Activated B cell treated with CpG ODN at 0.5 μM for 24 hours (primary cell): ENCODE measurements at regions not wholly inside any gene's neighbourhood (a gene's known extent, or its start where the extent isn't known, plus 50 kb on each side); places are given as distances from the start of the nearest gene placed in this dataset.

Source experiments
- ATAC-seq: fragments of 200-7000 bp; cut with Tn5 transposase; one replicate; pipeline ENCODE4 v1.10.0; 2021; ENCODE audit warnings: low read depth, mild to moderate bottlenecking, moderate library complexity
- CTCF ChIA-PET: fragments of 350-600 bp; sonication (Branson Sonifier 250); formaldehyde crosslinking; loops from one replicate; lab custom pipeline; 2021; ENCODE audit warnings: antibody characterized with exemption; lab: Charles Lee
- POLR2A ChIA-PET: fragments of 350-600 bp; sonication (Branson Sonifier 250); formaldehyde crosslinking; loops from one replicate; lab custom pipeline; 2021; ENCODE audit warnings: antibody characterized with exemption; lab: Charles Lee
- DNase-seq: peaks from one replicate; pipeline ENCODE4 v3.0.0; 2022
- H3K27ac Mint-ChIP-seq: one replicate; pipeline ENCODE4 v1.8.0; 2020; ENCODE audit warnings: mixed read lengths
- H3K27me3 Mint-ChIP-seq: one replicate; pipeline ENCODE4 v1.8.0; 2021; ENCODE audit warnings: mixed read lengths
- H3K36me3 Mint-ChIP-seq: one replicate; pipeline ENCODE4 v1.8.0; 2021; ENCODE audit warnings: low read depth, mixed read lengths
- H3K4me1 Mint-ChIP-seq: one replicate; pipeline ENCODE4 v1.8.0; 2021; ENCODE audit warnings: mixed read lengths
- H3K4me3 Mint-ChIP-seq: one replicate; pipeline ENCODE4 v1.8.0; 2020; ENCODE audit warnings: mild to moderate bottlenecking, mixed read lengths
- H3K9me3 Mint-ChIP-seq: one replicate; pipeline ENCODE4 v1.8.0; 2020; ENCODE audit warnings: mixed read lengths
- CTCF ChIP-seq: fragments of 200-600 bp; IDR thresholded peaks from one replicate; pipeline ENCODE4 v1.8.0; 2022; ENCODE audit warnings: antibody characterized with exemption, mild to moderate bottlenecking
- intact Hi-C: fragments of 100-400 bp; cut with micrococcal nuclease; formaldehyde crosslinking; loops from one replicate; pipeline ENCODE4 v1.15.1; 2024

- Mint-ChIP-seq H3K27me3 (no peaks in the 10 kb centered on the region), H3K9me3 (peaks cover 10% of the 10 kb centered on the region), H3K27ac (no peak overlapping the region), H3K36me3 (no peaks in the 10 kb centered on the region), H3K4me3 (no peak overlapping the region), H3K4me1 (no peaks in the 10 kb centered on the region)
- no peak for TF ChIP-seq CTCF
- no peak for ATAC-seq
- intact Hi-C loops, result no loop called here
- no peak for DNase-seq
- POLR2A ChIA-PET, result no interaction called here
- CTCF ChIA-PET, result interaction anchor here (0.7 kb wide), 1 partner anchor 13 kb away, joined by 4 read pairs; no protein-coding TSS in a partner anchor
Measured at GRCh38 chr18:40824291-40824690, 1130.7 kb upstream of the PIK3C3 start.

- no peak overlapping the region for H3K4me3 Mint-ChIP-seq
- no peaks in the 10 kb centered on the region for H3K4me1 Mint-ChIP-seq
- H3K9me3 Mint-ChIP-seq, result peaks cover 10% of the 10 kb centered on the region
- intact Hi-C loops, result no loop called here
- POLR2A ChIA-PET, result no interaction called here
- no peak for TF ChIP-seq CTCF
- CTCF ChIA-PET, result no interaction called here
- H3K27me3 Mint-ChIP-seq, result no peaks in the 10 kb centered on the region
- ATAC-seq, result no peak
- DNase-seq, result no peak
- no peaks in the 10 kb centered on the region for H3K36me3 Mint-ChIP-seq
- H3K27ac Mint-ChIP-seq, result no peak overlapping the region
Measured at GRCh38 chr18:40821596-40822243, 1133.3 kb upstream of the PIK3C3 start.

GRCh38 chr18:40812981-40813515, 1142.0 kb upstream of the PIK3C3 start:
- Mint-ChIP-seq H3K36me3 (no peaks in the 10 kb centered on the region), H3K27me3 (no peaks in the 10 kb centered on the region), H3K27ac (no peak overlapping the region), H3K4me1 (no peaks in the 10 kb centered on the region), H3K4me3 (no peak overlapping the region), H3K9me3 (no peaks in the 10 kb centered on the region)
- DNase-seq, result no peak
- ChIA-PET CTCF (no interaction called here), POLR2A (no interaction called here)
- intact Hi-C loops, result no loop called here
- no peak for ATAC-seq
- no peak for TF ChIP-seq CTCF

GRCh38 chr18:40810372-40810771, 1144.7 kb upstream of the PIK3C3 start:
- Mint-ChIP-seq H3K36me3 (no peaks in the 10 kb centered on the region), H3K4me3 (no peak overlapping the region), H3K27me3 (no peaks in the 10 kb centered on the region), H3K9me3 (peaks cover 2% of the 10 kb centered on the region), H3K4me1 (no peaks in the 10 kb centered on the region), H3K27ac (no peak overlapping the region)
- DNase-seq (no peak), ATAC-seq (no peak)
- no peak for TF ChIP-seq CTCF
- ChIA-PET POLR2A (no interaction called here), CTCF (no interaction called here)
- intact Hi-C loops, result no loop called here

- TF ChIP-seq CTCF, result no peak
- Mint-ChIP-seq H3K27me3 (no peaks in the 10 kb centered on the region), H3K4me3 (no peak overlapping the region), H3K36me3 (no peaks in the 10 kb centered on the region), H3K9me3 (no peaks in the 10 kb centered on the region), H3K4me1 (no peaks in the 10 kb centered on the region), H3K27ac (no peak overlapping the region)
- ATAC-seq, result no peak
- ChIA-PET POLR2A (no interaction called here), CTCF (no interaction called here)
- no peak for DNase-seq
- intact Hi-C loops, result no loop called here
Measured at GRCh38 chr18:40789286-40789685, 1165.7 kb upstream of the PIK3C3 start.
